Lower lobe of right lung (tissue), 2 donors: ENCODE measurements at regions not wholly inside any gene's neighbourhood (a gene's known extent, or its start where the extent isn't known, plus 50 kb on each side); places are given as distances from the start of the nearest gene placed in this dataset.

ENCODE experiments used
- ATAC-seq, 2 donors: fragments of 200-7000 bp; cut with Tn5 transposase; one replicate each; pipeline ENCODE4 v1.9.1; 2020 to 2022; ENCODE audit warnings: mild to moderate bottlenecking in 2 of 2, moderate library complexity in 2 of 2
- DNase-seq: peaks from one replicate; pipeline ENCODE4 v3.0.0-alpha.2; 2020
- H3K27ac ChIP-seq: fragments of 200-600 bp; one replicate; pipeline ENCODE4 v1.8.0; 2022
- H3K27me3 ChIP-seq: fragments of 200-600 bp; one replicate; pipeline ENCODE4 v1.8.0; 2022; ENCODE audit warnings: low read depth
- H3K36me3 ChIP-seq: fragments of 200-600 bp; one replicate; pipeline ENCODE4 v1.8.0; 2022; ENCODE audit warnings: mild to moderate bottlenecking
- H3K4me1 ChIP-seq: fragments of 200-600 bp; one replicate; pipeline ENCODE4 v1.8.0; 2022
- H3K4me3 ChIP-seq: fragments of 200-600 bp; one replicate; pipeline ENCODE4 v1.8.0; 2022; ENCODE audit warnings: mild to moderate bottlenecking
- H3K9me3 ChIP-seq: fragments of 200-600 bp; one replicate; pipeline ENCODE4 v1.8.0; 2022
- CTCF ChIP-seq: fragments of 200-600 bp; IDR thresholded peaks from one replicate; pipeline ENCODE4 v1.8.0; 2022; ENCODE audit warnings: antibody characterized with exemption, mild to moderate bottlenecking
- intact Hi-C: fragments of 100-400 bp; cut with DNase I; formaldehyde crosslinking; loops from one replicate; pipeline ENCODE4 v1.11.0; 2022
- donor health status: DM: no; HTN: yes; CAD: no; lungs with severe emphysema.

- no peak for TF ChIP-seq CTCF
- H3K4me1 ChIP-seq = no peaks in the 10 kb centered on the region
- no peaks in the 10 kb centered on the region for H3K36me3 ChIP-seq
- H3K27me3 ChIP-seq = no peaks in the 10 kb centered on the region
- ATAC-seq = peak; percentile 44 to 50
- DNase-seq = no peak
- H3K27ac ChIP-seq = no peak overlapping the region
- no peak overlapping the region for H3K4me3 ChIP-seq
- intact Hi-C loops = no loop called here
- no peaks in the 10 kb centered on the region for H3K9me3 ChIP-seq
These were observed 59.3 kb upstream of the CCDC91 start for GRCh38 chr12:28130625-28131598.

GRCh38 chr12:28132398-28132797 is 57.9 kb upstream of the CCDC91 start:
- DNase-seq = no peak
- Histone ChIP-seq H3K27me3 (no peaks in the 10 kb centered on the region), H3K36me3 (no peaks in the 10 kb centered on the region), H3K4me3 (no peak overlapping the region), H3K9me3 (no peaks in the 10 kb centered on the region), H3K4me1 (no peaks in the 10 kb centered on the region), H3K27ac (no peak overlapping the region)
- intact Hi-C loops = no loop called here
- ATAC-seq = no peak
- no peak for TF ChIP-seq CTCF

- no peak for ATAC-seq
- Histone ChIP-seq H3K9me3 (no peaks in the 10 kb centered on the region), H3K4me3 (no peak overlapping the region), H3K36me3 (no peaks in the 10 kb centered on the region), H3K4me1 (no peaks in the 10 kb centered on the region), H3K27me3 (no peaks in the 10 kb centered on the region), H3K27ac (no peak overlapping the region)
- DNase-seq = no peak
- TF ChIP-seq CTCF = no peak
- intact Hi-C loops = no loop called here
These were observed 54.3 kb upstream of the CCDC91 start for GRCh38 chr12:28135801-28136439.

- H3K27ac ChIP-seq = no peak overlapping the region
- ATAC-seq (no peak), DNase-seq (no peak)
- intact Hi-C loops = no loop called here
- H3K27me3 ChIP-seq = no peaks in the 10 kb centered on the region
- no peak overlapping the region for H3K4me3 ChIP-seq
- no peaks in the 10 kb centered on the region for H3K36me3 ChIP-seq
- H3K9me3 ChIP-seq = no peaks in the 10 kb centered on the region
- TF ChIP-seq CTCF = no peak
- H3K4me1 ChIP-seq = no peaks in the 10 kb centered on the region
These were observed 52.8 kb upstream of the CCDC91 start for GRCh38 chr12:28137414-28137813.

- no peaks in the 10 kb centered on the region for H3K36me3 ChIP-seq
- H3K9me3 ChIP-seq = no peaks in the 10 kb centered on the region
- no peaks in the 10 kb centered on the region for H3K27me3 ChIP-seq
- no peaks in the 10 kb centered on the region for H3K4me1 ChIP-seq
- no peak for ATAC-seq
- H3K27ac ChIP-seq = no peak overlapping the region
- no peak overlapping the region for H3K4me3 ChIP-seq
- intact Hi-C loops = no loop called here
- DNase-seq = no peak
- TF ChIP-seq CTCF = no peak
These were observed 49.9 kb upstream of the CCDC91 start for GRCh38 chr12:28140404-28140803.
